Spleen (tissue), 11 donors: ENCODE measurements at regions not wholly inside any gene's neighbourhood (a gene's known extent, or its start where the extent isn't known, plus 50 kb on each side); places are given as distances from the start of the nearest gene placed in this dataset.
"Not testable (repeated sequence)": the region's sequence is repeated elsewhere in the genome, so short reads cannot be mapped to it uniquely, and the experiment has no call there.

Experiments
- DNase-seq: peaks from one replicate; pipeline ENCODE4 v3.0.0-alpha.2; 2020
- H3K27ac ChIP-seq, 8 donors: fragments of 200-600 bp; sonication (generic) in 7 of 8; 1 replicate in 4 of 8; 2 replicates in 4 of 8; pipeline versions ENCODE4 v1.5.0 to v1.8.0; 2016 to 2021; ENCODE audit warnings: inconsistent platforms in 4 of 8, mild to moderate bottlenecking in 4 of 8, moderate library complexity in 1 of 8
- H3K27me3 ChIP-seq, 7 donors: fragments of 200-600 bp; sonication (generic) in 6 of 7; replicated peaks in 1 of 7; 1 replicate in 4 of 7; 2 replicates in 3 of 7; pipeline versions ENCODE4 v1.5.0 to v1.8.0; 2016 to 2021; ENCODE audit warnings: inconsistent platforms in 3 of 7, mild to moderate bottlenecking in 1 of 7
- H3K36me3 ChIP-seq, 6 donors: fragments of 200-600 bp; sonication (generic) in 5 of 6; 1 replicate in 4 of 6; 2 replicates in 2 of 6; pipeline versions ENCODE4 v1.5.0 to v1.8.0; 2016 to 2021; ENCODE audit warnings: inconsistent platforms in 2 of 6
- H3K4me1 ChIP-seq, 6 donors: fragments of 200-600 bp; sonication (generic) in 5 of 6; 1 replicate in 3 of 6; 2 replicates in 3 of 6; pipeline versions ENCODE4 v1.5.0 to v1.8.0; 2016 to 2021; ENCODE audit warnings: inconsistent platforms in 3 of 6
- H3K4me3 ChIP-seq, 8 donors: fragments of 200-600 bp; sonication (generic) in 7 of 8; 1 replicate in 4 of 8; 2 replicates in 4 of 8; pipeline versions ENCODE4 v1.5.0 to v1.8.0; 2016 to 2021; ENCODE audit warnings: inconsistent platforms in 4 of 8, mild to moderate bottlenecking in 4 of 8, moderate library complexity in 2 of 8
- H3K9me3 ChIP-seq, 8 donors: fragments of 200-600 bp; sonication (generic) in 7 of 8; 1 replicate in 4 of 8; 2 replicates in 4 of 8; pipeline versions ENCODE4 v1.5.0 to v1.8.0; 2016 to 2021; ENCODE audit warnings: inconsistent platforms in 4 of 8
- CTCF ChIP-seq, 11 experiments: fragments of 200-600 bp in 7 of 11; fragments of 450-650 bp in 4 of 11; sonication (generic) in 4 of 11; IDR thresholded peaks in 8 of 11; conservative IDR thresholded peaks in 3 of 11; 1 replicate in 7 of 11; 2 replicates in 4 of 11; pipeline versions ENCODE4 v1.4.0 to v1.8.0; 2016 to 2021; ENCODE audit warnings: antibody characterized with exemption in 11 of 11, inconsistent platforms in 4 of 11, mild to moderate bottlenecking in 1 of 11
- POLR2A ChIP-seq, 3 donors: fragments of 450-650 bp; IDR thresholded peaks; one replicate each; pipeline ENCODE4 v1.5.1; 2017; ENCODE audit warnings: antibody characterized with exemption in 3 of 3, mild to moderate bottlenecking in 1 of 3
- POLR2AphosphoS5 ChIP-seq, 3 donors: sonication (generic); formaldehyde crosslinking; IDR thresholded peaks; one replicate each; pipeline ENCODE4 v1.5.1; 2017; ENCODE audit warnings: antibody characterized with exemption in 3 of 3
- WGBS, 5 donors: extraction: QIAGEN DNeasy Blood & Tissue Kit in 3 of 5; methylation state at CpG; one replicate each; pipeline versions ENCODE4 v1.1.5 to v1.1.7; 2013 to 2018; 5-methylcytosine and 5-hydroxymethylcytosine counted together
- intact Hi-C: fragments of 100-400 bp; cut with DNase I; formaldehyde crosslinking; loops from one replicate; pipeline ENCODE4 v1.15.0; 2023; ENCODE audit warnings: low total_unique reads
- donor health status: healthy with polysubstance abuse.
- donor health status: DM: no; HTN: no; CAD: no; lungs with moderate emphysema.
- donor health status: DM: no; HTN: no; CAD: no.
- donor health status: Bipolar disorder and iron deficiency.
- donor health status: healthy.
- donor health status: DM: no; HTN: no; CAD: no.
- donor health status: DM: yes; HTN: yes; CAD: no.

GRCh38 chr20:25856256-25856884 is 159.7 kb upstream of the ZNF337 start:
- no peak overlapping the region for H3K27ac ChIP-seq
- TF ChIP-seq POLR2AphosphoS5 (IDR thresholded peaks at IDR 0.05) (no peak), CTCF (IDR thresholded peaks at IDR 0.05 in 8 of 11, conservative IDR thresholded peaks at IDR 0.05 in 3 of 11) (no peak), POLR2A (IDR thresholded peaks at IDR 0.05) (no peak)
- 88 to 92% (median 89%) methylated on average over 21 of the region's 21 CpGs for WGBS, 5 donors
- H3K36me3 ChIP-seq: no peaks in the 10 kb centered on the region
- DNase-seq: no peak
- no peak overlapping the region for H3K4me3 ChIP-seq
- H3K27me3 ChIP-seq: peaks cover 0 to 71% (median 30%) of the 10 kb centered on the region in 7 donors
- peaks cover 6 to 53% (median 21%) of the 10 kb centered on the region in 6 donors for H3K4me1 ChIP-seq
- no peaks in the 10 kb centered on the region for H3K9me3 ChIP-seq
- intact Hi-C loops: no loop called here

- Histone ChIP-seq H3K4me1 (peaks cover 3 to 47% (median 18%) of the 10 kb centered on the region in 6 donors), H3K27me3 (peaks cover 0 to 64% (median 26%) of the 10 kb centered on the region in 7 donors)
- H3K4me3 ChIP-seq, H3K9me3 ChIP-seq, H3K27ac ChIP-seq, H3K36me3 ChIP-seq, intact Hi-C loops: not testable (repeated sequence)
- WGBS, 5 donors: 86 to 96% (median 91%) methylated on average over 23 of the region's 23 CpGs
- DNase-seq: peak; percentile 59
Observed at GRCh38 chr20:25855451-25856156, 159.0 kb upstream of the ZNF337 start.

- peak overlapping the region in 2 of 8 donors; percentile 53 to 79 for H3K4me3 ChIP-seq
- H3K36me3 ChIP-seq, intact Hi-C loops, H3K9me3 ChIP-seq, H3K27ac ChIP-seq: not testable (repeated sequence)
- peak; percentile 44 for DNase-seq
- WGBS, 5 donors: 89 to 96% (median 94%) methylated on average over 5 to 11 of the region's 11 CpGs
- peaks cover 0 to 55% (median 17%) of the 10 kb centered on the region in 7 donors for H3K27me3 ChIP-seq
- H3K4me1 ChIP-seq: peaks cover 3 to 38% (median 10%) of the 10 kb centered on the region in 6 donors
Observed at GRCh38 chr20:25854666-25855065, 158.0 kb upstream of the ZNF337 start.

- H3K27ac ChIP-seq: peak overlapping the region in 6 of 8 donors; percentile 54 to 77 (median 70)
- TF ChIP-seq POLR2A (IDR thresholded peaks at IDR 0.05): peak in 1 of 3 donors; percentile 55
- TF ChIP-seq POLR2AphosphoS5 (IDR thresholded peaks at IDR 0.05): peak; percentile 51 to 80 (median 68)
Observed at GRCh38 chr20:25853718-25854388, 157.2 kb upstream of the ZNF337 start.

GRCh38 chr20:25852968-25853717 is 156.5 kb upstream of the ZNF337 start:
- H3K27ac ChIP-seq: peak overlapping the region in 6 of 8 donors; percentile 54 to 77 (median 70)
- WGBS, 5 donors: 58 to 76% (median 70%) methylated on average over 25 to 31 of the region's 31 CpGs
- intact Hi-C loops, H3K9me3 ChIP-seq, H3K36me3 ChIP-seq: not testable (repeated sequence)
- H3K27me3 ChIP-seq: peaks cover 0 to 39% (median 4%) of the 10 kb centered on the region in 7 donors
- peak; percentile 64 for DNase-seq
- peak overlapping the region; percentile 47 to 79 (median 55) for H3K4me3 ChIP-seq
- H3K4me1 ChIP-seq: peaks cover 0 to 24% (median 3%) of the 10 kb centered on the region in 6 donors

More at GRCh38 chr20:25853718-25854388, 157.2 kb upstream of the ZNF337 start:
- H3K36me3 ChIP-seq, intact Hi-C loops, H3K9me3 ChIP-seq: not testable (repeated sequence)
- peak overlapping the region; percentile 47 to 79 (median 55) for H3K4me3 ChIP-seq
- DNase-seq: peak; percentile 92
- 4 to 13% (median 7%) methylated on average over 35 to 55 of the region's 55 CpGs for WGBS, 5 donors
- peaks cover 0 to 46% (median 11%) of the 10 kb centered on the region in 7 donors for H3K27me3 ChIP-seq
- peaks cover 3 to 31% (median 7%) of the 10 kb centered on the region in 6 donors for H3K4me1 ChIP-seq

GRCh38 chr20:25850133-25850532 is 153.5 kb upstream of the ZNF337 start:
- DNase-seq: peak; percentile 59
- WGBS, 5 donors: 54 to 93% (median 76%) methylated on average over 3 to 4 of the region's 4 CpGs
- intact Hi-C loops: not testable (repeated sequence)

More at GRCh38 chr20:25850133-25850532, 153.5 kb upstream of the ZNF337 start:
- Histone ChIP-seq H3K4me1 (peaks cover 0 to 21% (median 2%) of the 10 kb centered on the region in 6 donors), H3K27me3 (peaks cover 0 to 17% (median 0%) of the 10 kb centered on the region in 7 donors)
- H3K27ac ChIP-seq, H3K36me3 ChIP-seq, H3K4me3 ChIP-seq, H3K9me3 ChIP-seq: not testable (repeated sequence)
